WTC11 (cell line): ENCODE measurements at regions not wholly inside any gene's neighbourhood (a gene's known extent, or its start where the extent isn't known, plus 50 kb on each side); places are given as distances from the start of the nearest gene placed in this dataset.

Experiments
- CREM ChIP-seq: sonication (generic); formaldehyde crosslinking; IDR thresholded peaks from 2 replicates; pipeline ENCODE4 v1.8.1; 2022; ENCODE audit warnings: mild to moderate bottlenecking, missing genetic modification reagents, moderate library complexity
- USF1 ChIP-seq: sonication (generic); formaldehyde crosslinking; IDR thresholded peaks from 2 replicates; pipeline ENCODE4 v1.8.0; 2022; ENCODE audit warnings: mild to moderate bottlenecking, missing genetic modification reagents
- ZNF138 ChIP-seq: sonication (generic); formaldehyde crosslinking; conservative IDR thresholded peaks from 2 replicates; pipeline ENCODE4 v1.8.1; 2022; ENCODE audit warnings: mild to moderate bottlenecking, moderate library complexity, missing genetic modification reagents
- TF ChIP-seq, protein P1 (sequence below): sonication (generic); formaldehyde crosslinking; IDR thresholded peaks from 2 replicates; pipeline ENCODE4 v1.8.0; 2022; ENCODE audit warnings: mild to moderate bottlenecking, missing genetic modification reagents
- TF ChIP-seq, protein P2 (sequence below): sonication (generic); formaldehyde crosslinking; IDR thresholded peaks from 2 replicates; pipeline ENCODE4 v1.8.1; 2022; ENCODE audit warnings: low read depth, mild to moderate bottlenecking, moderate library complexity, missing genetic modification reagents, borderline replicate concordance
- TF ChIP-seq, protein P3 (sequence below): sonication (generic); formaldehyde crosslinking; IDR thresholded peaks from 2 replicates; pipeline ENCODE4 v1.8.1; 2022; ENCODE audit warnings: mild to moderate bottlenecking, missing genetic modification reagents, moderate library complexity, borderline replicate concordance
- TF ChIP-seq, protein P4 (sequence below): fragments of 200-600 bp; IDR thresholded peaks from 2 replicates; pipeline ENCODE4 v1.8.0; 2022; ENCODE audit warnings: antibody characterized with exemption
- TF ChIP-seq, protein P5 (sequence below): sonication (generic); formaldehyde crosslinking; IDR thresholded peaks from 2 replicates; pipeline ENCODE4 v1.8.1; 2023; ENCODE audit warnings: mild to moderate bottlenecking, missing genetic modification reagents, moderate library complexity

GRCh38 chr2:228655331-228655730 lies 473.8 kb upstream of the SPHKAP start:
- TF ChIP-seq, protein P1, sequence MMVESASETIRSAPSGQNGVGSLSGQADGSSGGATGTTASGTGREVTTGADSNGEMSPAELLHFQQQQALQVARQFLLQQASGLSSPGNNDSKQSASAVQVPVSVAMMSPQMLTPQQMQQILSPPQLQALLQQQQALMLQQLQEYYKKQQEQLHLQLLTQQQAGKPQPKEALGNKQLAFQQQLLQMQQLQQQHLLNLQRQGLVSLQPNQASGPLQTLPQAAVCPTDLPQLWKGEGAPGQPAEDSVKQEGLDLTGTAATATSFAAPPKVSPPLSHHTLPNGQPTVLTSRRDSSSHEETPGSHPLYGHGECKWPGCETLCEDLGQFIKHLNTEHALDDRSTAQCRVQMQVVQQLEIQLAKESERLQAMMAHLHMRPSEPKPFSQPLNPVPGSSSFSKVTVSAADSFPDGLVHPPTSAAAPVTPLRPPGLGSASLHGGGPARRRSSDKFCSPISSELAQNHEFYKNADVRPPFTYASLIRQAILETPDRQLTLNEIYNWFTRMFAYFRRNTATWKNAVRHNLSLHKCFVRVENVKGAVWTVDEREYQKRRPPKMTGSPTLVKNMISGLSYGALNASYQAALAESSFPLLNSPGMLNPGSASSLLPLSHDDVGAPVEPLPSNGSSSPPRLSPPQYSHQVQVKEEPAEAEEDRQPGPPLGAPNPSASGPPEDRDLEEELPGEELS (CRISPR knock-in tag), result no peak
- TF ChIP-seq, protein P2, sequence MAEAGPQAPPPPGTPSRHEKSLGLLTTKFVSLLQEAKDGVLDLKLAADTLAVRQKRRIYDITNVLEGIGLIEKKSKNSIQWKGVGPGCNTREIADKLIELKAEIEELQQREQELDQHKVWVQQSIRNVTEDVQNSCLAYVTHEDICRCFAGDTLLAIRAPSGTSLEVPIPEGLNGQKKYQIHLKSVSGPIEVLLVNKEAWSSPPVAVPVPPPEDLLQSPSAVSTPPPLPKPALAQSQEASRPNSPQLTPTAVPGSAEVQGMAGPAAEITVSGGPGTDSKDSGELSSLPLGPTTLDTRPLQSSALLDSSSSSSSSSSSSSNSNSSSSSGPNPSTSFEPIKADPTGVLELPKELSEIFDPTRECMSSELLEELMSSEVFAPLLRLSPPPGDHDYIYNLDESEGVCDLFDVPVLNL (CRISPR knock-in tag), result no peak
- TF ChIP-seq USF1 (CRISPR knock-in tag) (no peak), CREM (CRISPR knock-in tag) (no peak), ZNF138 (CRISPR knock-in tag) (no peak)
- TF ChIP-seq, protein P3, sequence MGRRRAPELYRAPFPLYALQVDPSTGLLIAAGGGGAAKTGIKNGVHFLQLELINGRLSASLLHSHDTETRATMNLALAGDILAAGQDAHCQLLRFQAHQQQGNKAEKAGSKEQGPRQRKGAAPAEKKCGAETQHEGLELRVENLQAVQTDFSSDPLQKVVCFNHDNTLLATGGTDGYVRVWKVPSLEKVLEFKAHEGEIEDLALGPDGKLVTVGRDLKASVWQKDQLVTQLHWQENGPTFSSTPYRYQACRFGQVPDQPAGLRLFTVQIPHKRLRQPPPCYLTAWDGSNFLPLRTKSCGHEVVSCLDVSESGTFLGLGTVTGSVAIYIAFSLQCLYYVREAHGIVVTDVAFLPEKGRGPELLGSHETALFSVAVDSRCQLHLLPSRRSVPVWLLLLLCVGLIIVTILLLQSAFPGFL (CRISPR knock-in tag), result no peak
- TF ChIP-seq, protein P4, sequence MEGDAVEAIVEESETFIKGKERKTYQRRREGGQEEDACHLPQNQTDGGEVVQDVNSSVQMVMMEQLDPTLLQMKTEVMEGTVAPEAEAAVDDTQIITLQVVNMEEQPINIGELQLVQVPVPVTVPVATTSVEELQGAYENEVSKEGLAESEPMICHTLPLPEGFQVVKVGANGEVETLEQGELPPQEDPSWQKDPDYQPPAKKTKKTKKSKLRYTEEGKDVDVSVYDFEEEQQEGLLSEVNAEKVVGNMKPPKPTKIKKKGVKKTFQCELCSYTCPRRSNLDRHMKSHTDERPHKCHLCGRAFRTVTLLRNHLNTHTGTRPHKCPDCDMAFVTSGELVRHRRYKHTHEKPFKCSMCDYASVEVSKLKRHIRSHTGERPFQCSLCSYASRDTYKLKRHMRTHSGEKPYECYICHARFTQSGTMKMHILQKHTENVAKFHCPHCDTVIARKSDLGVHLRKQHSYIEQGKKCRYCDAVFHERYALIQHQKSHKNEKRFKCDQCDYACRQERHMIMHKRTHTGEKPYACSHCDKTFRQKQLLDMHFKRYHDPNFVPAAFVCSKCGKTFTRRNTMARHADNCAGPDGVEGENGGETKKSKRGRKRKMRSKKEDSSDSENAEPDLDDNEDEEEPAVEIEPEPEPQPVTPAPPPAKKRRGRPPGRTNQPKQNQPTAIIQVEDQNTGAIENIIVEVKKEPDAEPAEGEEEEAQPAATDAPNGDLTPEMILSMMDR, result no peak
- TF ChIP-seq, protein P5, sequence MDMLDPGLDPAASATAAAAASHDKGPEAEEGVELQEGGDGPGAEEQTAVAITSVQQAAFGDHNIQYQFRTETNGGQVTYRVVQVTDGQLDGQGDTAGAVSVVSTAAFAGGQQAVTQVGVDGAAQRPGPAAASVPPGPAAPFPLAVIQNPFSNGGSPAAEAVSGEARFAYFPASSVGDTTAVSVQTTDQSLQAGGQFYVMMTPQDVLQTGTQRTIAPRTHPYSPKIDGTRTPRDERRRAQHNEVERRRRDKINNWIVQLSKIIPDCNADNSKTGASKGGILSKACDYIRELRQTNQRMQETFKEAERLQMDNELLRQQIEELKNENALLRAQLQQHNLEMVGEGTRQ, result no peak
